CD8-positive, alpha-beta memory T cell (primary cell): ENCODE measurements at regions not wholly inside any gene's neighbourhood (a gene's known extent, or its start where the extent isn't known, plus 50 kb on each side); places are given as distances from the start of the nearest gene placed in this dataset.
"Not testable (repeated sequence)": the region's sequence is repeated elsewhere in the genome, so short reads cannot be mapped to it uniquely, and the experiment has no call there.

Experiments
- CTCF ChIA-PET: fragments of 350-600 bp; sonication (Branson Sonifier 250); formaldehyde crosslinking; loops from one replicate; lab custom pipeline; 2021; ENCODE audit warnings: antibody characterized with exemption; lab: Charles Lee
- POLR2A ChIA-PET: fragments of 350-600 bp; sonication (Branson Sonifier 250); formaldehyde crosslinking; loops from one replicate; lab custom pipeline; 2021; ENCODE audit warnings: antibody characterized with exemption; lab: Charles Lee
- DNase-seq, 5 donors: peaks; one replicate each; pipeline versions ENCODE4 v3.0.0 to v3.0.0-alpha.2; 2020 to 2022; ENCODE audit warnings: mixed read lengths in 1 of 5
- H3K27ac ChIP-seq: one replicate; pipeline ENCODE4 v1.7.0; 2013; ENCODE audit warnings: low read depth, mild to moderate bottlenecking, low read length, moderate library complexity
- H3K27me3 ChIP-seq: 2 replicates; pipeline ENCODE4 v1.7.0; 2013; ENCODE audit warnings: low read length, mild to moderate bottlenecking; ENCODE audit not compliant: insufficient read depth, poor library complexity, severe bottlenecking
- H3K36me3 ChIP-seq: 2 replicates; pipeline ENCODE4 v1.7.0; 2013; ENCODE audit warnings: mild to moderate bottlenecking, low read length, moderate library complexity; ENCODE audit not compliant: insufficient read depth
- H3K4me1 ChIP-seq: 2 replicates; pipeline ENCODE4 v1.7.0; 2013; ENCODE audit warnings: mild to moderate bottlenecking, low read length, moderate library complexity; ENCODE audit not compliant: insufficient read depth
- H3K4me3 ChIP-seq: 2 replicates; pipeline ENCODE4 v1.7.0; 2013; ENCODE audit warnings: mild to moderate bottlenecking, low read length
- H3K9me3 ChIP-seq: 2 replicates; pipeline ENCODE4 v1.7.0; 2013; ENCODE audit warnings: mild to moderate bottlenecking, low read length
- H3K27ac Mint-ChIP-seq, 8 donors: one replicate each; pipeline ENCODE4 v1.8.0; 2020 to 2021; ENCODE audit warnings: mixed read lengths in 8 of 8, mild to moderate bottlenecking in 6 of 8, inconsistent platforms in 3 of 8, moderate library complexity in 3 of 8
- H3K27me3 Mint-ChIP-seq, 2 donors: one replicate each; pipeline ENCODE4 v1.8.0; 2020 to 2021; ENCODE audit warnings: mixed read lengths in 2 of 2, mild to moderate bottlenecking in 1 of 2, moderate library complexity in 1 of 2
- H3K36me3 Mint-ChIP-seq, 3 donors: one replicate each; pipeline ENCODE4 v1.8.0; 2020 to 2021; ENCODE audit warnings: mixed read lengths in 3 of 3, inconsistent platforms in 1 of 3, mild to moderate bottlenecking in 1 of 3
- H3K4me1 Mint-ChIP-seq, 3 donors: one replicate each; pipeline ENCODE4 v1.8.0; 2020 to 2021; ENCODE audit warnings: mixed read lengths in 3 of 3, inconsistent platforms in 1 of 3, mild to moderate bottlenecking in 1 of 3
- H3K4me3 Mint-ChIP-seq, 7 donors: one replicate each; pipeline ENCODE4 v1.8.0; 2020 to 2021; ENCODE audit warnings: mixed read lengths in 7 of 7, mild to moderate bottlenecking in 6 of 7, moderate library complexity in 4 of 7, inconsistent platforms in 2 of 7
- H3K9me3 Mint-ChIP-seq, 5 donors: one replicate each; pipeline ENCODE4 v1.8.0; 2020 to 2022; ENCODE audit warnings: mixed read lengths in 5 of 5, mild to moderate bottlenecking in 3 of 5, moderate library complexity in 2 of 5, inconsistent platforms in 1 of 5

DNA sequence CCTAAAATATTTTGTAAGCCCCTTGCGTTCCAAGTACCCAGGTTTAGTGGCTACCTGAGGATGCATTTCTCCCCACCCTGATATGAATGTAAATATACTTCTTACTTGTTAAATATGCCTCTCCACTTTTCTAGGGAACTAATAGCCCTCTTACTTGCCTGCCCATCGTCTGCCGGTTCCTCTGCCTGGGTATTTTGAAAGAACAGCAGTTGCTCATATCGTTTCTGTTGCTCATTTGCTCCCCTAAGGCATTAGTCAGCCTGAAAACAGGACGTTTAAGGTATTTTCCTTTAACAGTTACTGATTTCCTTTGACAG, 141.3 kb upstream of the CARMIL1 start:
- Mint-ChIP-seq H3K4me1 (peaks cover 33 to 53% (median 47%) of the 10 kb centered on the region in 3 donors), H3K36me3 (peaks cover 6 to 26% (median 7%) of the 10 kb centered on the region in 3 donors), H3K9me3 (peaks cover 3 to 5% (median 4%) of the 10 kb centered on the region in 5 donors), H3K4me3 (peak overlapping the region; percentile 88 to 95 (median 89)), H3K27ac (peak overlapping the region; percentile 82 to 97 (median 94)), H3K27me3 (no peaks in the 10 kb centered on the region)
- POLR2A ChIA-PET: interaction anchor here (0.6 to 1.4 kb wide), 5 partner anchors 9 to 416 kb away, joined by 3 to 4 read pairs (median 3); no protein-coding TSS in a partner anchor
- Histone ChIP-seq H3K4me3 (peak overlapping the region; percentile 86), H3K27ac (peak overlapping the region; percentile 75), H3K36me3 (no peaks in the 10 kb centered on the region), H3K9me3 (no peaks in the 10 kb centered on the region), H3K4me1 (peaks cover 30% of the 10 kb centered on the region), H3K27me3 (no peaks in the 10 kb centered on the region)
- CTCF ChIA-PET: interaction anchor here (0.6 to 2.0 kb wide), 3 partner anchors 8 to 111 kb away, joined by 3 to 6 read pairs (median 3); no protein-coding TSS in a partner anchor
- no peak for DNase-seq

DNA sequence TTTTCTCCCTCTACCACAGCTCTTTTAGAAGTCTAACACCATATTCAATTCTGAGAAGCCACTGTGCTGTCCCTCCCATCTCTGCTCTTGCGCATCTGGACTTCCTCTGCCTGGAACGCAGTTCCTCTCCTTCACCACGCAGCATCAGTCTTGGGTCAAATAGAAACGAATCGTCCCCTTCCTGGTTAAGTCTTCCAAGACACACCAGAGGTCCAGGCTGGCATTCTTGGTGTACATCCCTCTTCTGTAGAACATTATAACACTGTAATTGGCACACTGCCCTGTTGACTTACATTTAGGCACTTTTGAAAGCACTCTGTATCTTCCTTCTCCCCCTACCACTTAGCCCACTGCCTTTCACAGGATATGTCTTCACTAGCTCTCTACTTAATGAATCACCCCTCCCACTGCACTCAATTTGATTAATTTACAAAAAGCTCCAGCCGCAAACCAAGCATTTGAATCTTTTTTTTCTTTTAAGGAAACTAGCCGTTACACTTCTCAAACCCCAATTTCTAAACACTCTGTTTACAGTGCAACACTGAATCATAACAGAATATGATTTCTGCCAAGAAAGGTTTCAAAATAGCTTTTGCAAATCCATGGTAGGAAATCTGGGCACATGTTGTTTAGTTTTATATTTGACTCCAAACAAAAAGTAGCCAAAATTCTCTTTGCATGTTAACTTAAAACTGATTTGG, 140.8 kb upstream of the CARMIL1 start:
- POLR2A ChIA-PET: interaction anchor here (0.6 to 1.4 kb wide), 5 partner anchors 8 to 417 kb away, joined by 3 to 4 read pairs (median 3); no protein-coding TSS in a partner anchor
- Histone ChIP-seq H3K27me3 (no peaks in the 10 kb centered on the region), H3K9me3 (no peaks in the 10 kb centered on the region), H3K27ac (peak overlapping the region; percentile 75), H3K4me1 (peaks cover 25% of the 10 kb centered on the region), H3K36me3 (no peaks in the 10 kb centered on the region), H3K4me3 (peak overlapping the region; percentile 86)
- CTCF ChIA-PET: interaction anchor here (0.6 to 2.0 kb wide), 3 partner anchors 8 to 111 kb away, joined by 3 to 6 read pairs (median 3); no protein-coding TSS in a partner anchor
- H3K4me1 Mint-ChIP-seq: peaks cover 29 to 48% (median 42%) of the 10 kb centered on the region in 3 donors
- H3K27ac Mint-ChIP-seq: peak overlapping the region; percentile 82 to 97 (median 94)
- peaks cover 0 to under 1% (median 0%) of the 10 kb centered on the region in 5 donors for H3K9me3 Mint-ChIP-seq
- H3K36me3 Mint-ChIP-seq: peaks cover 1 to 21% (median 3%) of the 10 kb centered on the region in 3 donors
- peak overlapping the region; percentile 88 to 95 (median 89) for H3K4me3 Mint-ChIP-seq
- DNase-seq: peak; percentile 25 to 74 (median 60)
- H3K27me3 Mint-ChIP-seq: no peaks in the 10 kb centered on the region

DNA sequence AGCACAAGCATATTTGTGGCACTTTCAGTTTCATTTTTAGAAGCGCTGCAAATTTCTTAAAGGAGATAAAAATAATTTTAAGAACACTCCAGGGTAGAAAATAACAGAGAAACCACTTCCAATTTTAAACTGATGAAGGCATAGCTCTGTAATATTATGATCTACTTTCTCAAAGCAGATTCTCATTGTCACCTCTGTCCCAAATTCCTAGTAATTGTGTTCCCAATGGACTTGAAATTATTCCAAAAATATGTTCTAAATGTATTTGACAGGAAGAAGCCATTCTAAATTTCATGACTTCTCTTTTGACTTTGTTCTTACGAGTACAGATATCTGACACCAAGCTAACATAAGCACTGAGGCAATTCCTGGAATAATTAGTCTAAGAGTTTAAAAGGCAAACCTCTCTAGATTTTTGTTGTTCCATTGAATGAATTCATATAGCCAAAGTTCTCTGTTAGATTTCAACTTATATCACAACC, 140.2 kb upstream of the CARMIL1 start:
- POLR2A ChIA-PET: interaction anchor here (0.9 kb wide), 1 partner anchor 105 kb away, joined by 3 read pairs; no protein-coding TSS in a partner anchor

DNA sequence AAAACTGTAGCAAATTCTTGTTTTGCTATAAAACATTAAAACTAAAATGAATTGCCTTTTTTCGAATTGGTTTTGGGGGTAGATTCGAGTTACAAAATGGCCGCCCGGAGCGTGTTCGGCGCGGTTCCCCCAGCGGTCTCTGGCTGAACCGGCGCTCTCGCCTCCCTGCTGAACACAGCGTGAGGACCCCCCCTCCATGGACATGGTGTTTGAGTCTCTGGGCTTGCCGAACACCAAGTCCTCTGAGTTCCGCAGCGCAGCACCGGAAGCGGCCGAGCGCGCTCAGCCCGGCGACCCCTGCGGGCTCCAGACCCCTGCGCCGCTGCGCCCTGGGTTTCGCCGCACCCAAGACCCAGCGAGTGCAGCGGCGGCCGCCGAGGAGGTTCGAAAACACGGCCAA, 139.6 kb upstream of the CARMIL1 start:
- H3K36me3 ChIP-seq, H3K27ac ChIP-seq, H3K27me3 ChIP-seq, H3K9me3 ChIP-seq, POLR2A ChIA-PET, H3K9me3 Mint-ChIP-seq, H3K4me3 Mint-ChIP-seq, H3K4me3 ChIP-seq, DNase-seq, H3K27ac Mint-ChIP-seq, H3K27me3 Mint-ChIP-seq: not testable (repeated sequence)
- CTCF ChIA-PET: interaction anchor here (2.0 kb wide), 1 partner anchor 112 kb away, joined by 6 read pairs; no protein-coding TSS in a partner anchor
- Mint-ChIP-seq H3K36me3 (peaks cover 0 to 18% (median 3%) of the 10 kb centered on the region in 3 donors), H3K4me1 (peaks cover 26 to 40% (median 30%) of the 10 kb centered on the region in 3 donors)
- peaks cover 21% of the 10 kb centered on the region for H3K4me1 ChIP-seq

More for the DNA sequence above, 140.2 kb upstream of the CARMIL1 start:
- Mint-ChIP-seq H3K27ac (peak overlapping the region; percentile 82 to 97 (median 94)), H3K4me1 (peaks cover 28 to 44% (median 36%) of the 10 kb centered on the region in 3 donors), H3K4me3 (peak overlapping the region; percentile 88 to 95 (median 89)), H3K36me3 (peaks cover 0 to 20% (median 3%) of the 10 kb centered on the region in 3 donors), H3K9me3 (no peaks in the 10 kb centered on the region), H3K27me3 (peaks cover 0 to 1% of the 10 kb centered on the region in 2 donors)
- Histone ChIP-seq H3K4me1 (peaks cover 21% of the 10 kb centered on the region), H3K9me3 (no peaks in the 10 kb centered on the region), H3K27ac (peak overlapping the region; percentile 75), H3K4me3 (peak overlapping the region; percentile 86), H3K36me3 (no peaks in the 10 kb centered on the region), H3K27me3 (no peaks in the 10 kb centered on the region)
- peak in 1 of 5 donors; percentile 18 for DNase-seq
- CTCF ChIA-PET: interaction anchor here (2.0 kb wide), 1 partner anchor 112 kb away, joined by 6 read pairs; no protein-coding TSS in a partner anchor

DNA sequence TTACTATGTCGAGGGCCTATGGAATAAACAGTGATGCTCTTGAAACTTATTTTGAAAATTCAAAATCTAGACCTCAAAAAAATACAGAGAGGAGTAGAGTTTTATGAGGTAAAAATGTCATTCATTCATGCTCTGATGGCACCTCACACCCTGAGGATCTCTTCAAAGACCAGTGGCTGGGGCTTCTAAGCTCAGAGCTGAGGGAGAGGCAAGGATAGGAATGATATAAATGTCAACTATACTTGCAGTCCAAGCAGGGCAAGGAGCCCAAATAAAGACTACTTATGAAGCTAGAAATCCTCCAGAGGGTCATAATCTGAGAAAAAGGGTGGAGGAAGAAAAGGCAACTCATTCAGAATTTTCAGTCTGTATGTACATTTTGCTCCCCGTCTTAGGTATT, 136.7 kb upstream of the CARMIL1 start:
- H3K4me1 Mint-ChIP-seq: peaks cover 5 to 11% (median 8%) of the 10 kb centered on the region in 3 donors
- Histone ChIP-seq H3K27me3 (no peaks in the 10 kb centered on the region), H3K27ac (no peak overlapping the region), H3K36me3 (no peaks in the 10 kb centered on the region), H3K9me3 (no peaks in the 10 kb centered on the region), H3K4me3 (no peak overlapping the region), H3K4me1 (peaks cover 4% of the 10 kb centered on the region)
- peak overlapping the region in 1 of 8 donors; percentile 14 for H3K27ac Mint-ChIP-seq
- ChIA-PET POLR2A (no interaction called here), CTCF (no interaction called here)
- peaks cover 0 to 10% (median 0%) of the 10 kb centered on the region in 3 donors for H3K36me3 Mint-ChIP-seq
- no peak for DNase-seq
- no peaks in the 10 kb centered on the region for H3K9me3 Mint-ChIP-seq
- peaks cover 0 to 1% of the 10 kb centered on the region in 2 donors for H3K27me3 Mint-ChIP-seq
- no peak overlapping the region for H3K4me3 Mint-ChIP-seq

DNA sequence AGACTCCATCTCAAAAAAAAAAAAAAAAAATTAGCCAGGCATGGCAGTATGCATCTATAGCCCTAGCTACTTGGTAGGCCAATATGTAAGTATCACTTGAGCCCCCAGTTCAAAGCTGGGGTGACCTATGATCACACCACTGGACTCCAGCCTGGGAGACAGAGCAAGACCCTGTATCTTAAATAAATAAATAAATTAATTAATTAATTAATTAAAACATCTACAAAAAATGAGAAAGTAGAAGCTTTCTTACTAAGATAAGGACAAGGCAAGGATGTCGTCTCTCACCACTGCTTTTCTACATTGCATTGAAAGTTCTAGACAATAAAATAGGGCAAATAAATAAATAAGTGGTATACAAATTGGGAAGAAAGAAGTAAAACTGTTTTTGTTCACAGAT, 134.3 kb upstream of the CARMIL1 start:
- DNase-seq: no peak
- Mint-ChIP-seq H3K27me3 (peaks cover 0 to 1% of the 10 kb centered on the region in 2 donors), H3K36me3 (no peaks in the 10 kb centered on the region), H3K4me1 (no peaks in the 10 kb centered on the region), H3K4me3 (no peak overlapping the region), H3K27ac (no peak overlapping the region), H3K9me3 (no peaks in the 10 kb centered on the region)
- Histone ChIP-seq H3K27ac (no peak overlapping the region), H3K9me3 (no peaks in the 10 kb centered on the region), H3K36me3 (no peaks in the 10 kb centered on the region), H3K4me3 (no peak overlapping the region), H3K4me1 (no peaks in the 10 kb centered on the region), H3K27me3 (no peaks in the 10 kb centered on the region)
- POLR2A ChIA-PET: no interaction called here
- CTCF ChIA-PET: no interaction called here

DNA sequence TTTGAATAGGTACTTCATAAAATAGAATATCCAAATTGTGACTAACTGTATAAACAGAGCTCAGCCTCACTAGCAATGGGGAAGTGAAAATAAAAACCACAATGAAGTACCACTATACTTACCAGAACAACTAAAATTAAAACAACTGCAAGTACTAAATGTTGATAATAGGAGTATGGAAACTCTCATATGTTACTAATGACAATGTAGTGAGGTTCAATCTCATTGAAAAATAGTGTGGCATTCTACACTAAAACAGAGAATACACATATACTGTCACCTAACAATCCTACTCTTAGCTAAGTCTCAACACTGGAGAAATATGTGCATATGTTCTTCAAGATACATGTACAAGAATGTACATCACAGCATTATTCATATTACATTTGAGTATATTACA, 132.0 kb upstream of the CARMIL1 start:
- POLR2A ChIA-PET: interaction anchor here (1.0 kb wide), 1 partner anchor 9 kb away, joined by 4 read pairs; no protein-coding TSS in a partner anchor
- no peak overlapping the region for H3K27ac ChIP-seq
- H3K36me3 Mint-ChIP-seq: no peaks in the 10 kb centered on the region

DNA sequence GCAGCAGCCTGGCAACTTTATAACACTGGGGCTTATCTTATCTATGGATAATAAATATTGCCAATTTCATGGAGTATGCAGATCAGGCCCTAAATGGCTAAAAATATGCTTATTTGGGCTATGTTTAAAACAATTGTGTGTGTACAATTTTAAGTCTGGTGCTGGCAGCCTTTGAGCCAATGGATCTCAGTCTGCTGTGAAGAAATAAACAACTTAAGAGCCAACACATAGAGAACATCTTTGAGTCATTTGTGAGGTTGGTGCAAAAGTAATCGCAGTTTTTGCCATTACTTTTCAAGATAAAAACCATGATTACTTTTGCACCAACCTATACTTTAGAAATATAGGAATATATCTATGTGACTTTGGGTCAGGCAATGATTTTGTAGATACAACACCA, 129.1 kb upstream of the CARMIL1 start:
- Mint-ChIP-seq H3K36me3 (no peaks in the 10 kb centered on the region), H3K4me3 (no peak overlapping the region), H3K27me3 (no peaks in the 10 kb centered on the region), H3K4me1 (no peaks in the 10 kb centered on the region), H3K27ac (no peak overlapping the region), H3K9me3 (no peaks in the 10 kb centered on the region)
- no peaks in the 10 kb centered on the region for H3K4me1 ChIP-seq
- no peaks in the 10 kb centered on the region for H3K27me3 ChIP-seq
- ChIA-PET POLR2A (no interaction called here), CTCF (no interaction called here)
- no peak for DNase-seq
- no peaks in the 10 kb centered on the region for H3K9me3 ChIP-seq
- H3K4me3 ChIP-seq: no peak overlapping the region
- H3K36me3 ChIP-seq: no peaks in the 10 kb centered on the region
- H3K27ac ChIP-seq: no peak overlapping the region

More for the DNA sequence above, 132.0 kb upstream of the CARMIL1 start:
- no peaks in the 10 kb centered on the region for H3K4me1 Mint-ChIP-seq
- Histone ChIP-seq H3K4me3 (no peak overlapping the region), H3K9me3 (no peaks in the 10 kb centered on the region), H3K4me1 (no peaks in the 10 kb centered on the region), H3K27me3 (no peaks in the 10 kb centered on the region), H3K36me3 (no peaks in the 10 kb centered on the region)
- no peaks in the 10 kb centered on the region for H3K9me3 Mint-ChIP-seq
- no peak for DNase-seq
- H3K4me3 Mint-ChIP-seq: no peak overlapping the region
- CTCF ChIA-PET: no interaction called here
- no peak overlapping the region for H3K27ac Mint-ChIP-seq
- peaks cover 0 to 1% of the 10 kb centered on the region in 2 donors for H3K27me3 Mint-ChIP-seq
